Cardiac septum (tissue), 1 donor: ENCODE measurements at regions not wholly inside any gene's neighbourhood (a gene's known extent, or its start where the extent isn't known, plus 50 kb on each side); places are given as distances from the start of the nearest gene placed in this dataset.
"Not testable (repeated sequence)": the region's sequence is repeated elsewhere in the genome, so short reads cannot be mapped to it uniquely, and the experiment has no call there.

Experiments used
- DNase-seq: peaks from one replicate; pipeline ENCODE4 v3.0.0-alpha.2; 2020; ENCODE audit warnings: low spot score
- intact Hi-C: fragments of 100-400 bp; cut with DNase I; formaldehyde crosslinking; loops from one replicate; pipeline ENCODE4 v1.14.0; 2022
- donor health status: DM: no; HTN: no; CAD: no.

- intact Hi-C loops = no loop called here
- no peak for DNase-seq
Measured at GRCh38 chr2:122029945-122030344, 274.5 kb downstream of the TSN start.

GRCh38 chr2:122031544-122032263 is 276.3 kb downstream of the TSN start:
- intact Hi-C loops = no loop called here
- DNase-seq = no peak

GRCh38 chr2:122032264-122032645 is 276.8 kb downstream of the TSN start:
- intact Hi-C loops = no loop called here
- DNase-seq = no peak

- DNase-seq = no peak
- intact Hi-C loops = no loop called here
Measured at GRCh38 chr2:122033778-122034177, 278.3 kb downstream of the TSN start.

- DNase-seq = no peak
- intact Hi-C loops = no loop called here
Measured at GRCh38 chr2:122034344-122034743, 278.9 kb downstream of the TSN start.

GRCh38 chr2:122034777-122035176 is 279.3 kb downstream of the TSN start:
- DNase-seq = no peak
- intact Hi-C loops = no loop called here

- intact Hi-C loops, DNase-seq: not testable (repeated sequence)
Measured at GRCh38 chr2:122038816-122039215, 283.4 kb downstream of the TSN start.

- DNase-seq = no peak
- intact Hi-C loops = no loop called here
Measured at GRCh38 chr2:122041455-122041854, 286.0 kb downstream of the TSN start.

- DNase-seq = not testable (repeated sequence)
Measured at GRCh38 chr2:122051659-122052058, 296.2 kb downstream of the TSN start.

GRCh38 chr2:122055521-122055931 is 300.1 kb downstream of the TSN start:
- DNase-seq = no peak
- intact Hi-C loops = no loop called here

More at GRCh38 chr2:122051659-122052058, 296.2 kb downstream of the TSN start:
- intact Hi-C loops = not testable (repeated sequence)

GRCh38 chr2:122056853-122057252 is 301.4 kb downstream of the TSN start:
- no peak for DNase-seq
- intact Hi-C loops = no loop called here

GRCh38 chr2:122061206-122061605 is 305.8 kb downstream of the TSN start:
- intact Hi-C loops = no loop called here
- DNase-seq = no peak

- intact Hi-C loops = no loop called here
- no peak for DNase-seq
Measured at GRCh38 chr2:122061831-122062230, 306.4 kb downstream of the TSN start.

GRCh38 chr2:122062506-122062905 is 307.1 kb downstream of the TSN start:
- DNase-seq = no peak
- intact Hi-C loops = no loop called here

- intact Hi-C loops = no loop called here
Measured at GRCh38 chr2:122063716-122064115, 308.3 kb downstream of the TSN start.

GRCh38 chr2:122070241-122070731 is 314.8 kb downstream of the TSN start:
- intact Hi-C loops = no loop called here
- DNase-seq = no peak

More at GRCh38 chr2:122063716-122064115, 308.3 kb downstream of the TSN start:
- no peak for DNase-seq

GRCh38 chr2:122072666-122073065 is 317.2 kb downstream of the TSN start:
- intact Hi-C loops = no loop called here
- no peak for DNase-seq

- no peak for DNase-seq
- intact Hi-C loops = no loop called here
Measured at GRCh38 chr2:122074201-122074600, 318.8 kb downstream of the TSN start.

- DNase-seq = no peak
Measured at GRCh38 chr2:122075381-122075780, 319.9 kb downstream of the TSN start.

GRCh38 chr2:122077114-122077513 is 321.7 kb downstream of the TSN start:
- DNase-seq = no peak
- intact Hi-C loops = no loop called here

More at GRCh38 chr2:122075381-122075780, 319.9 kb downstream of the TSN start:
- intact Hi-C loops = no loop called here

- intact Hi-C loops = no loop called here
- DNase-seq = no peak
Measured at GRCh38 chr2:122077771-122078170, 322.3 kb downstream of the TSN start.

- no peak for DNase-seq
- intact Hi-C loops = no loop called here
Measured at GRCh38 chr2:122078451-122078850, 323.0 kb downstream of the TSN start.
